ENCODE measurements at regions not wholly inside any gene's neighbourhood (a gene's known extent, or its start where the extent isn't known, plus 50 kb on each side); places are given as distances from the start of the nearest gene placed in this dataset.

- intact Hi-C loops (cut with DNase I), result no loop called here
- no peaks in the 10 kb centered on the region for H3K27me3 ChIP-seq
- no peaks in the 10 kb centered on the region for H3K4me1 ChIP-seq
- no peak overlapping the region for H3K27ac ChIP-seq
- DNase-seq, result no peak
- 93 to 96% methylated on average over 1 of the region's 1 CpG for WGBS, 2 donors
- no peak overlapping the region for H3K4me3 ChIP-seq (replicated peaks in 1 of 3)
- no peaks in the 10 kb centered on the region for H3K36me3 ChIP-seq
- TF ChIP-seq POLR2A (IDR thresholded peaks at IDR 0.05) (no peak), CTCF (IDR thresholded peaks at IDR 0.05) (no peak)
- no peaks in the 10 kb centered on the region for H3K9me3 ChIP-seq
Observed at GRCh38 chr18:29693334-29693733, 1349.2 kb downstream of the DSC3 start.

GRCh38 chr18:29681578-29681977 is 1361.0 kb downstream of the DSC3 start:
- WGBS, 2 donors, result 83 to 86% methylated on average over 4 of the region's 4 CpGs
- no peak for DNase-seq
- Histone ChIP-seq H3K36me3 (no peaks in the 10 kb centered on the region), H3K4me1 (no peaks in the 10 kb centered on the region), H3K27me3 (no peaks in the 10 kb centered on the region), H3K4me3 (replicated peaks in 1 of 3) (no peak overlapping the region), H3K9me3 (no peaks in the 10 kb centered on the region), H3K27ac (no peak overlapping the region)
- TF ChIP-seq POLR2A (IDR thresholded peaks at IDR 0.05), result no peak
- intact Hi-C loops (cut with DNase I), result no loop called here

GRCh38 chr18:29664278-29665036 is 1378.1 kb downstream of the DSC3 start:
- WGBS, 2 donors, result 44 to 47% methylated on average over 4 of the region's 4 CpGs
- DNase-seq, result no peak
- H3K36me3 ChIP-seq, result no peaks in the 10 kb centered on the region
- intact Hi-C loops (cut with DNase I), result no loop called here
- no peak overlapping the region for H3K4me3 ChIP-seq (replicated peaks in 1 of 3)
- H3K4me1 ChIP-seq, result no peaks in the 10 kb centered on the region
- no peaks in the 10 kb centered on the region for H3K27me3 ChIP-seq
- TF ChIP-seq POLR2A (IDR thresholded peaks at IDR 0.05) (no peak), CTCF (IDR thresholded peaks at IDR 0.05) (no peak)
- no peaks in the 10 kb centered on the region for H3K9me3 ChIP-seq
- no peak overlapping the region for H3K27ac ChIP-seq

- Histone ChIP-seq H3K9me3 (no peaks in the 10 kb centered on the region), H3K4me1 (no peaks in the 10 kb centered on the region), H3K4me3 (replicated peaks in 1 of 3) (no peak overlapping the region), H3K27ac (no peak overlapping the region), H3K27me3 (no peaks in the 10 kb centered on the region), H3K36me3 (no peaks in the 10 kb centered on the region)
- TF ChIP-seq POLR2A (IDR thresholded peaks at IDR 0.05) (no peak), CTCF (IDR thresholded peaks at IDR 0.05) (no peak)
- intact Hi-C loops (cut with DNase I), result no loop called here
- 81 to 83% methylated on average over 3 of the region's 3 CpGs for WGBS, 2 donors
- no peak for DNase-seq
Observed at GRCh38 chr18:29661924-29662323, 1380.6 kb downstream of the DSC3 start.

- 84 to 97% methylated on average over 1 of the region's 1 CpG for WGBS, 2 donors
- H3K4me3 ChIP-seq (replicated peaks in 1 of 3), result no peak overlapping the region
- H3K27ac ChIP-seq, result no peak overlapping the region
- intact Hi-C loops (cut with DNase I), result no loop called here
- no peak for DNase-seq
- no peaks in the 10 kb centered on the region for H3K36me3 ChIP-seq
- H3K27me3 ChIP-seq, result no peaks in the 10 kb centered on the region
- TF ChIP-seq POLR2A (IDR thresholded peaks at IDR 0.05), result no peak
- TF ChIP-seq CTCF (IDR thresholded peaks at IDR 0.05), result no peak
- H3K4me1 ChIP-seq, result no peaks in the 10 kb centered on the region
- no peaks in the 10 kb centered on the region for H3K9me3 ChIP-seq
Observed at GRCh38 chr18:29660777-29661176, 1381.8 kb downstream of the DSC3 start.
